ENCODE measurements at regions not wholly inside any gene's neighbourhood (a gene's known extent, or its start where the extent isn't known, plus 50 kb on each side); places are given as distances from the start of the nearest gene placed in this dataset.

- peaks cover 27% of the 10 kb centered on the region for H3K9me3 ChIP-seq (ENCODE audit: low read depth, low read length, poor library complexity, severe bottlenecking)
- no TSS peak for BruUV-seq (replicated peaks)
- H3K4me1 ChIP-seq (ENCODE audit: insufficient read depth, low read length, poor library complexity, severe bottlenecking): no peaks in the 10 kb centered on the region
- no peaks in the 10 kb centered on the region for H3K27me3 ChIP-seq (replicated peaks; ENCODE audit: insufficient read depth, low read depth, low read length, poor library complexity)
- H3K36me3 ChIP-seq (ENCODE audit: insufficient read depth, low read length, poor library complexity, severe bottlenecking): no peaks in the 10 kb centered on the region
- TF ChIP-seq EZH2 (IDR thresholded peaks at IDR 0.05; ENCODE audit: borderline replicate concordance, low read depth, low read length, poor library complexity, severe bottlenecking): no peak
- no peak for TF ChIP-seq CTCF (conservative IDR thresholded peaks at IDR 0.05; ENCODE audit: low read depth, low read length)
- no peak for DNase-seq (ENCODE audit: low spot score)
- POLR2A ChIA-PET (ENCODE audit: low non-redundant PET): no interaction called here
- CTCF ChIA-PET: no interaction called here
- intact Hi-C loops (cut with micrococcal nuclease; ENCODE audit: unreplicated experiment): no loop called here
- no peak overlapping the region for H3K27ac ChIP-seq (ENCODE audit: low read depth, low read length, poor library complexity, severe bottlenecking)
- no peak overlapping the region for H3K4me3 ChIP-seq (ENCODE audit: low read depth, low read length, poor library complexity, severe bottlenecking)
Observed at GRCh38 chr10:56881218-56881617, 520.2 kb upstream of the ZWINT start.

GRCh38 chr10:56880606-56881005 is 519.5 kb upstream of the ZWINT start:
- intact Hi-C loops (cut with micrococcal nuclease; ENCODE audit: unreplicated experiment): no loop called here
- TF ChIP-seq CTCF (conservative IDR thresholded peaks at IDR 0.05; ENCODE audit: low read depth, low read length) (no peak), EZH2 (IDR thresholded peaks at IDR 0.05; ENCODE audit: borderline replicate concordance, low read depth, low read length, poor library complexity, severe bottlenecking) (no peak)
- CTCF ChIA-PET: no interaction called here
- no peak overlapping the region for H3K27ac ChIP-seq (ENCODE audit: low read depth, low read length, poor library complexity, severe bottlenecking)
- no peak overlapping the region for H3K4me3 ChIP-seq (ENCODE audit: low read depth, low read length, poor library complexity, severe bottlenecking)
- no peak for DNase-seq (ENCODE audit: low spot score)
- no peaks in the 10 kb centered on the region for H3K4me1 ChIP-seq (ENCODE audit: insufficient read depth, low read length, poor library complexity, severe bottlenecking)
- peaks cover 33% of the 10 kb centered on the region for H3K9me3 ChIP-seq (ENCODE audit: low read depth, low read length, poor library complexity, severe bottlenecking)
- BruUV-seq (replicated peaks): no TSS peak
- no peaks in the 10 kb centered on the region for H3K27me3 ChIP-seq (replicated peaks; ENCODE audit: insufficient read depth, low read depth, low read length, poor library complexity)
- no peaks in the 10 kb centered on the region for H3K36me3 ChIP-seq (ENCODE audit: insufficient read depth, low read length, poor library complexity, severe bottlenecking)
- POLR2A ChIA-PET (ENCODE audit: low non-redundant PET): no interaction called here

GRCh38 chr10:56874950-56875349 is 513.9 kb upstream of the ZWINT start:
- Histone ChIP-seq H3K27ac (ENCODE audit: low read depth, low read length, poor library complexity, severe bottlenecking) (no peak overlapping the region), H3K4me3 (ENCODE audit: low read depth, low read length, poor library complexity, severe bottlenecking) (no peak overlapping the region), H3K36me3 (ENCODE audit: insufficient read depth, low read length, poor library complexity, severe bottlenecking) (no peaks in the 10 kb centered on the region), H3K9me3 (ENCODE audit: low read depth, low read length, poor library complexity, severe bottlenecking) (peaks cover 30% of the 10 kb centered on the region), H3K4me1 (ENCODE audit: insufficient read depth, low read length, poor library complexity, severe bottlenecking) (no peaks in the 10 kb centered on the region), H3K27me3 (replicated peaks; ENCODE audit: insufficient read depth, low read depth, low read length, poor library complexity) (no peaks in the 10 kb centered on the region)
- POLR2A ChIA-PET (ENCODE audit: low non-redundant PET): no interaction called here
- intact Hi-C loops (cut with micrococcal nuclease; ENCODE audit: unreplicated experiment): no loop called here
- BruUV-seq (replicated peaks): no TSS peak
- no peak for TF ChIP-seq EZH2 (IDR thresholded peaks at IDR 0.05; ENCODE audit: borderline replicate concordance, low read depth, low read length, poor library complexity, severe bottlenecking)
- TF ChIP-seq CTCF (conservative IDR thresholded peaks at IDR 0.05; ENCODE audit: low read depth, low read length): no peak
- DNase-seq (ENCODE audit: low spot score): no peak
- CTCF ChIA-PET: no interaction called here
